ENCODE measurements at regions not wholly inside any gene's neighbourhood (a gene's known extent, or its start where the extent isn't known, plus 50 kb on each side); places are given as distances from the start of the nearest gene placed in this dataset.

DNA sequence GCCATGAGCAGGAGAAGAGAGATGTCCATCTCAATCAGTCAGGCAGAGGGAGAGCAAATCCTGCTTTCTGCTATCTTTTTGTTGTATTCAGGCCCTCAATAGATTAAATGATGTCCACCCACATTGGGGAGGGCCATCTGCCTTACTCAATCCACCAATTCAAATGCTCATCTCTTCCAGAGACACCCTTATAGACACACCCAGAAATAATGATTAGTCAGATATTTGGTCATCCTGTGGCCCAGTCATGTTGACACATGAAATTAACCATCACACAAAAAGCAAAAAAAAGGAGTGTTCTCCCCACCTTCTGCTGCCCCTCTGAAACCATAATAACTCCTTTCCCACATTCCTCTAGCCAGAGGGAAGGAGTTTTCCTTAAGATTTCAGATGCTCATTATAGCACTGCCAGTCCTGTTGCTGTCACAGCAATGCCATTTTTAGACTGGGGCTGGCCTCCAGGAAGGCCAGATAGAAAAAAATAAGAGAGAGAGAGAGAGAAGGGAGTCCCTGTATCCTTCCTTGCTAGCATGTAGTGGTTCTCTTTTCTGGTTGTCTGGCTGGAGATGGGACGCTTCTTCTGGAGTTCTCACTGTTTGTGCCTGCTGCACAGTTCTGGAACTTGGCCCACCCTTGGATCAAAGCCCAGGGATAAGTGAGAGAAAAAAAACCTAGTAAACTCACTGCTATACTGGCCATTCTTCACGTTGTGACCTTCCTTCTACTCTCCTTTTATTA is 177.7 kb downstream of the RBM46 start:
- H3K4me1 ChIP-seq (ENCODE audit: control insufficient read depth, extremely low read depth, insufficient read depth, low read length): no peaks in the 10 kb centered on the region
- dilution Hi-C loops (cut with MboI; ENCODE audit: extremely low pct_ligation_motif_present, low sequenced_read_pairs): no loop called here
- no peak overlapping the region for H3K9ac ChIP-seq (replicated peaks; ENCODE audit: extremely low read depth, insufficient read depth, low read length)
- no peak for TF ChIP-seq CTCF (IDR thresholded peaks at IDR 0.05; ENCODE audit: extremely low read depth in 1 of 2, insufficient read depth in 1 of 2, low read depth in 1 of 2, low read length in 2 of 2)
- TF ChIP-seq, protein P1, sequence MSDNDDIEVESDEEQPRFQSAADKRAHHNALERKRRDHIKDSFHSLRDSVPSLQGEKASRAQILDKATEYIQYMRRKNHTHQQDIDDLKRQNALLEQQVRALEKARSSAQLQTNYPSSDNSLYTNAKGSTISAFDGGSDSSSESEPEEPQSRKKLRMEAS (IDR thresholded peaks at IDR 0.05; ENCODE audit: insufficient read depth, insufficient read length): no peak
- TF ChIP-seq POLR2A (IDR thresholded peaks at IDR 0.05; ENCODE audit: low read depth, low read length): no peak
- TF ChIP-seq EZH2 (IDR thresholded peaks at IDR 0.05; ENCODE audit: borderline replicate concordance, low read depth, low read length, severe bottlenecking): no peak
- TF ChIP-seq FOS (IDR thresholded peaks at IDR 0.05; ENCODE audit: borderline replicate concordance, insufficient read depth, low read length): no peak
- no peak for TF ChIP-seq MYC (IDR thresholded peaks at IDR 0.05; ENCODE audit: low read depth, low read length)
- TF ChIP-seq GATA2 (IDR thresholded peaks at IDR 0.05; ENCODE audit: insufficient read depth, insufficient read length, low read depth, low read length): no peak
- TF ChIP-seq POLR2AphosphoS5 (IDR thresholded peaks at IDR 0.05; ENCODE audit: insufficient read depth, low read depth, low read length): no peak
- TF ChIP-seq JUN (IDR thresholded peaks at IDR 0.05; ENCODE audit: borderline replicate concordance, insufficient read depth, insufficient read length, low read depth): no peak
- no TSS peak for BruUV-seq (replicated peaks)
- H3K79me2 ChIP-seq (ENCODE audit: control insufficient read depth, insufficient read depth, low read length): no peaks in the 10 kb centered on the region
- H4K20me1 ChIP-seq (replicated peaks; ENCODE audit: control insufficient read depth, extremely low read depth, insufficient read depth, low read length): no peaks in the 10 kb centered on the region
- H3K4me2 ChIP-seq (ENCODE audit: insufficient read depth, low read length): no peak overlapping the region
- ChIA-PET POLR2A (no interaction called here), CTCF (no interaction called here)
- no peaks in the 10 kb centered on the region for H3K27me3 ChIP-seq (ENCODE audit: control insufficient read depth in 2 of 2, insufficient read depth in 2 of 2, low read length in 2 of 2)
- no peaks in the 10 kb centered on the region for H3K9me3 ChIP-seq (replicated peaks; ENCODE audit: control insufficient read depth, insufficient read depth, low read length)
- no peaks in the 10 kb centered on the region for H3K36me3 ChIP-seq (ENCODE audit: control insufficient read depth in 2 of 2, extremely low read depth in 1 of 2, insufficient read depth in 2 of 2, low read length in 2 of 2)
- FAIRE-seq (no peak), DNase-seq (ENCODE audit: low read depth, low spot score) (no peak)
- intact Hi-C loops (cut with micrococcal nuclease): no loop called here
- H2AFZ ChIP-seq (ENCODE audit: low read depth, low read length): no peak overlapping the region
- H3K9me1 ChIP-seq (replicated peaks; ENCODE audit: control insufficient read depth, extremely low read depth, insufficient read depth, low read length): no peaks in the 10 kb centered on the region
- H3K27ac ChIP-seq (ENCODE audit: insufficient read depth, low read depth, low read length): no peak overlapping the region
- no peak overlapping the region for H3K4me3 ChIP-seq (replicated peaks in 1 of 3; ENCODE audit: insufficient read depth in 1 of 3, low read depth in 1 of 3, low read length in 3 of 3)
